HepG2 (cell line): ENCODE measurements at regions not wholly inside any gene's neighbourhood (a gene's known extent, or its start where the extent isn't known, plus 50 kb on each side); places are given as distances from the start of the nearest gene placed in this dataset.

Source experiments
- IRF1 ChIP-seq: sonication (generic); formaldehyde crosslinking; IDR thresholded peaks from 2 replicates; pipeline ENCODE4 v1.4.0; 2020; ENCODE audit warnings: low read depth, mild to moderate bottlenecking, missing genetic modification reagents
- NFYB ChIP-seq: sonication (generic); formaldehyde crosslinking; IDR thresholded peaks from 2 replicates; pipeline ENCODE4 v1.4.0; 2020; ENCODE audit warnings: missing genetic modification reagents
- RAD51 ChIP-seq: fragments of 450-650 bp; IDR thresholded peaks from 2 replicates; pipeline ENCODE4 v1.6.1; 2016; ENCODE audit warnings: borderline replicate concordance
- ZBTB33 ChIP-seq: sonication (generic); formaldehyde crosslinking; IDR thresholded peaks from 2 replicates; pipeline ENCODE4 v1.4.0; 2020; ENCODE audit warnings: missing genetic modification reagents
- ZBTB7A ChIP-seq: sonication (generic); formaldehyde crosslinking; IDR thresholded peaks from 2 replicates; pipeline ENCODE4 v1.8.0; 2022; ENCODE audit warnings: mild to moderate bottlenecking, missing genetic modification reagents
- ZNF839 ChIP-seq: sonication (generic); formaldehyde crosslinking; IDR thresholded peaks from 2 replicates; pipeline ENCODE4 v1.4.0; 2020; ENCODE audit warnings: missing genetic modification reagents, mild to moderate bottlenecking, borderline replicate concordance
- TF ChIP-seq, protein P1 (sequence below): sonication (generic); formaldehyde crosslinking; IDR thresholded peaks from 2 replicates; pipeline ENCODE4 v1.5.0; 2020; ENCODE audit warnings: mild to moderate bottlenecking, missing genetic modification reagents, moderate library complexity

GRCh38 chr4:96146686-96147085 is 306.8 kb downstream of the PDHA2 start:
- no peak for TF ChIP-seq RAD51
- no peak for TF ChIP-seq NFYB (CRISPR knock-in tag)
- no peak for TF ChIP-seq ZBTB7A (CRISPR knock-in tag)
- TF ChIP-seq, protein P1, sequence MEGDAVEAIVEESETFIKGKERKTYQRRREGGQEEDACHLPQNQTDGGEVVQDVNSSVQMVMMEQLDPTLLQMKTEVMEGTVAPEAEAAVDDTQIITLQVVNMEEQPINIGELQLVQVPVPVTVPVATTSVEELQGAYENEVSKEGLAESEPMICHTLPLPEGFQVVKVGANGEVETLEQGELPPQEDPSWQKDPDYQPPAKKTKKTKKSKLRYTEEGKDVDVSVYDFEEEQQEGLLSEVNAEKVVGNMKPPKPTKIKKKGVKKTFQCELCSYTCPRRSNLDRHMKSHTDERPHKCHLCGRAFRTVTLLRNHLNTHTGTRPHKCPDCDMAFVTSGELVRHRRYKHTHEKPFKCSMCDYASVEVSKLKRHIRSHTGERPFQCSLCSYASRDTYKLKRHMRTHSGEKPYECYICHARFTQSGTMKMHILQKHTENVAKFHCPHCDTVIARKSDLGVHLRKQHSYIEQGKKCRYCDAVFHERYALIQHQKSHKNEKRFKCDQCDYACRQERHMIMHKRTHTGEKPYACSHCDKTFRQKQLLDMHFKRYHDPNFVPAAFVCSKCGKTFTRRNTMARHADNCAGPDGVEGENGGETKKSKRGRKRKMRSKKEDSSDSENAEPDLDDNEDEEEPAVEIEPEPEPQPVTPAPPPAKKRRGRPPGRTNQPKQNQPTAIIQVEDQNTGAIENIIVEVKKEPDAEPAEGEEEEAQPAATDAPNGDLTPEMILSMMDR (CRISPR knock-in tag) = no peak
- TF ChIP-seq ZBTB33 (CRISPR knock-in tag) = no peak
- TF ChIP-seq IRF1 (CRISPR knock-in tag) = no peak
- no peak for TF ChIP-seq ZNF839 (CRISPR knock-in tag)
